ENCODE measurements at regions not wholly inside any gene's neighbourhood (a gene's known extent, or its start where the extent isn't known, plus 50 kb on each side); places are given as distances from the start of the nearest gene placed in this dataset.

GRCh38 chr3:59142556-59142955 lies 92.7 kb upstream of the CFAP20DC start:
- no peak for DNase-seq (ENCODE audit: low read depth, low spot score)

GRCh38 chr3:59138966-59139365 lies 89.1 kb upstream of the CFAP20DC start:
- DNase-seq (ENCODE audit: low read depth, low spot score) = no peak

GRCh38 chr3:59137415-59137814 lies 87.6 kb upstream of the CFAP20DC start:
- DNase-seq (ENCODE audit: low read depth, low spot score) = no peak

GRCh38 chr3:59136081-59136480 lies 86.3 kb upstream of the CFAP20DC start:
- no peak for DNase-seq (ENCODE audit: low read depth, low spot score)

- DNase-seq (ENCODE audit: low read depth, low spot score) = no peak
Measured at GRCh38 chr3:59135096-59135495, 85.3 kb upstream of the CFAP20DC start.

- no peak for DNase-seq (ENCODE audit: low read depth, low spot score)
Measured at GRCh38 chr3:59133311-59133710, 83.5 kb upstream of the CFAP20DC start.

GRCh38 chr3:59131016-59131766 lies 81.4 kb upstream of the CFAP20DC start:
- no peak for DNase-seq (ENCODE audit: low read depth, low spot score)

GRCh38 chr3:59128685-59129084 lies 78.9 kb upstream of the CFAP20DC start:
- DNase-seq (ENCODE audit: low read depth, low spot score) = no peak

GRCh38 chr3:59127071-59127470 lies 77.2 kb upstream of the CFAP20DC start:
- peak; percentile 72 for DNase-seq (ENCODE audit: low read depth, low spot score)

- no peak for DNase-seq (ENCODE audit: low read depth, low spot score)
Measured at GRCh38 chr3:59126446-59126845, 76.6 kb upstream of the CFAP20DC start.

GRCh38 chr3:59121346-59122144 lies 71.7 kb upstream of the CFAP20DC start:
- DNase-seq (ENCODE audit: low read depth, low spot score) = no peak

- no peak for DNase-seq (ENCODE audit: low read depth, low spot score)
Measured at GRCh38 chr3:59118928-59119327, 69.1 kb upstream of the CFAP20DC start.

- no peak for DNase-seq (ENCODE audit: low read depth, low spot score)
Measured at GRCh38 chr3:59117396-59117795, 67.6 kb upstream of the CFAP20DC start.

GRCh38 chr3:59116233-59116537 lies 66.4 kb upstream of the CFAP20DC start:
- no peak for DNase-seq (ENCODE audit: low read depth, low spot score)

- no peak for DNase-seq (ENCODE audit: low read depth, low spot score)
Measured at GRCh38 chr3:59115364-59116232, 65.8 kb upstream of the CFAP20DC start.

- no peak for DNase-seq (ENCODE audit: low read depth, low spot score)
Measured at GRCh38 chr3:59107856-59108815, 58.3 kb upstream of the CFAP20DC start.

GRCh38 chr3:59106085-59106648 lies 56.3 kb upstream of the CFAP20DC start:
- DNase-seq (ENCODE audit: low read depth, low spot score) = no peak

- DNase-seq (ENCODE audit: low read depth, low spot score) = no peak
Measured at GRCh38 chr3:59103552-59103951, 53.7 kb upstream of the CFAP20DC start.

GRCh38 chr3:59101231-59101736 lies 51.5 kb upstream of the CFAP20DC start:
- DNase-seq (ENCODE audit: low read depth, low spot score) = no peak

Measured in smooth muscle cell of the brain vasculature (primary cell).